Fibroblast of pulmonary artery (primary cell): ENCODE measurements at regions not wholly inside any gene's neighbourhood (a gene's known extent, or its start where the extent isn't known, plus 50 kb on each side); places are given as distances from the start of the nearest gene placed in this dataset.

Experiments used
- DNase-seq: peaks from one replicate; pipeline ENCODE4 v3.0.0-alpha.2; 2010; ENCODE audit warnings: low read depth
- H3K4me3 ChIP-seq: replicated peaks from 2 replicates; pipeline ENCODE4 v1.5.1; 2011; ENCODE audit warnings: low read depth, mild to moderate bottlenecking, control low read depth, low read length, moderate library complexity
- TF ChIP-seq, protein P1 (sequence below): IDR thresholded peaks from 2 replicates; pipeline ENCODE4 v1.5.1; 2011; ENCODE audit warnings: mild to moderate bottlenecking, control low read depth, low read length, inconsistent platforms; ENCODE audit errors: missing control alignments

DNA sequence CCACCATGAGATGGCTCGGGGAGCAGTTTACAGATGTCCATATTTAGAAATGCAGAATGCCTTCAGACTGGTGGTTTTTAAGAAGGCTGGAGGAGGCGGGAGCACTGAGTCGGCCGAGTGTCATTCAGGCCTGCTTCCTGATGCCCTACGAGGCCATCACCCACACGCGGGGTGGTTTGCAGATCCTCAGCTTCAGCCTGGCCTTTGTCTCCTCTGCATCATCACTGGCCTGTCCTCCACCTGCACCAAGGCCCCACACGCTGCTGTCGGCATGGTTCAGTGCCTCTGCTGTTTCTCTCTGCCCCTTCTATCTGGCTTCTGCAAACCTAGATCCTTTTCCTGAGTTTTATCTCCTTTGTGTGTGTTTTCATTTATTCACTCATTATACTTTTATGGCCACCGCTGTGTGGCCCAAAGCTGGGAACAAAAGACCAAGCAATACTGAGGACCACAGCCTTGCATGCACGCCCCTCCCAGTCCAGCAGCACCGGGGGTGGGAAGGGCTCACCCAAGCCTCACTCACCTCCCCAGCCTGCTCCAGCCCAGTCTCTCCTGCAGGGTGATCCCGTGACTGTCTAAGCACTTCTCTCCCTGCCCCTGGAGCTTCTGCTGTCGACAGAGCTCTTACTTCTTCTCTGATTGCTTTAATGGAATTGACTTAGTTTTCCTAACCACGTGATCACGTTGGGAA is 240.8 kb downstream of the TEX29 start:
- TF ChIP-seq, protein P1, sequence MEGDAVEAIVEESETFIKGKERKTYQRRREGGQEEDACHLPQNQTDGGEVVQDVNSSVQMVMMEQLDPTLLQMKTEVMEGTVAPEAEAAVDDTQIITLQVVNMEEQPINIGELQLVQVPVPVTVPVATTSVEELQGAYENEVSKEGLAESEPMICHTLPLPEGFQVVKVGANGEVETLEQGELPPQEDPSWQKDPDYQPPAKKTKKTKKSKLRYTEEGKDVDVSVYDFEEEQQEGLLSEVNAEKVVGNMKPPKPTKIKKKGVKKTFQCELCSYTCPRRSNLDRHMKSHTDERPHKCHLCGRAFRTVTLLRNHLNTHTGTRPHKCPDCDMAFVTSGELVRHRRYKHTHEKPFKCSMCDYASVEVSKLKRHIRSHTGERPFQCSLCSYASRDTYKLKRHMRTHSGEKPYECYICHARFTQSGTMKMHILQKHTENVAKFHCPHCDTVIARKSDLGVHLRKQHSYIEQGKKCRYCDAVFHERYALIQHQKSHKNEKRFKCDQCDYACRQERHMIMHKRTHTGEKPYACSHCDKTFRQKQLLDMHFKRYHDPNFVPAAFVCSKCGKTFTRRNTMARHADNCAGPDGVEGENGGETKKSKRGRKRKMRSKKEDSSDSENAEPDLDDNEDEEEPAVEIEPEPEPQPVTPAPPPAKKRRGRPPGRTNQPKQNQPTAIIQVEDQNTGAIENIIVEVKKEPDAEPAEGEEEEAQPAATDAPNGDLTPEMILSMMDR, result no peak
- H3K4me3 ChIP-seq, result no peak overlapping the region
- DNase-seq, result no peak

DNA sequence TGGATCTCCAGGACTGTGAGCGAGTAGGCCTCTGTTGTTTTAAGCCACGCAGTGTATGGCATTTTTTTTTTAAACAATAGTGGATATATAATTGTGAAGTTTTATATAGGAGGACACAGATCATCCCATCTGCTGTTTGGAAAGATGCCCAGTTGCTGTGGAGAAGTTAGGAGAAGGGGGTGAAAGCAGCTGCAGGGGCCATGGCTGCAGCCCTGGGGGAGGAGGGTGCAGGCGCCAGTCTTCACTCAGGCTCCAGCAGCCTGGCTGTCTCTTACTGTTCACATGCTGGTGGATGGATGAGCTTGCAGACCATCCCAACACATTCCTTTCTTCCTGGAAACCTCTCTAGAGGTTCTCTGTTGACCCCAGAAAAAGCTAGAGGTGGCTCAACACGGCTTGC is 242.3 kb downstream of the TEX29 start:
- TF ChIP-seq, protein P1, result no peak
- DNase-seq, result no peak
- no peak overlapping the region for H3K4me3 ChIP-seq

DNA sequence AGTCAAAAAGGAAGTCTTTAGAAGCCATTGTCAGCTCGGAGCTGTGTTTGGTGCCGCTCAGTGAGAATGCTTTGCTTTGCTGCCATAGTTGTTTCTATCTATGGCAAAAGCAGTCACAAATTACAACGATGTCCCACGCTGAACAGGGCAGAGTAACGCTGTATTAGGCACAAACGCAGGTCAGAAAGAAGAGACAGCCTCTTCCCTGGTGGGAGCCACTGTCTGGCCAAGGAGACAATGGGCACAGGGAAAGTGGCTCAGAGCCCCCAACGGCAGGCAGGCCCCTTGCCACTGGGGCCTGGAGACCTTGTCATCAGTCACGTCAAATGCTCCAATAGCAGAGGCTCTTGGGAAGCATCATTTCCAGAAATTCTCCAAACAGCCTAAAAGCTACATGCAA is 244.2 kb downstream of the TEX29 start:
- H3K4me3 ChIP-seq, result no peak overlapping the region
- no peak for DNase-seq
- TF ChIP-seq, protein P1, result no peak

DNA sequence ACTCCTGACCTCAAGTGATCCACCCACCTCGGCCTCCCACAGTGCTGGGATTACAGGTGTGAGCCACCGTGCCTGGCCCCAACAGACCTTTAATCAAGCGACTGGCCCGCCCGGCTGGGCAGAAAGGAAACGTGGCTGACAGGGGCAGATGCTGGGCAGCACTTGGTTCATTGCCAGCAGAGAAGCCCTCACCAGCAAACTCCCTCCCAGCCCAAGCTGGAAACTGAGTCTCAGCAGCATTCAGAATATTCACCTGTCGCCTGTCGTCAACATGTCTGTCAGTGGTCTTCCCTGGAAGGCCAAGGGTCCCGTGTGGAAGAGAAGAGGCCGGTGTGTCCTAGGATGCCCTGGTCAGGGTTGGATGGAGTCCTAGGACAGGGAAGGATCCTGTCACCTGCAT is 245.0 kb downstream of the TEX29 start:
- TF ChIP-seq, protein P1, result no peak
- no peak for DNase-seq
- no peak overlapping the region for H3K4me3 ChIP-seq

DNA sequence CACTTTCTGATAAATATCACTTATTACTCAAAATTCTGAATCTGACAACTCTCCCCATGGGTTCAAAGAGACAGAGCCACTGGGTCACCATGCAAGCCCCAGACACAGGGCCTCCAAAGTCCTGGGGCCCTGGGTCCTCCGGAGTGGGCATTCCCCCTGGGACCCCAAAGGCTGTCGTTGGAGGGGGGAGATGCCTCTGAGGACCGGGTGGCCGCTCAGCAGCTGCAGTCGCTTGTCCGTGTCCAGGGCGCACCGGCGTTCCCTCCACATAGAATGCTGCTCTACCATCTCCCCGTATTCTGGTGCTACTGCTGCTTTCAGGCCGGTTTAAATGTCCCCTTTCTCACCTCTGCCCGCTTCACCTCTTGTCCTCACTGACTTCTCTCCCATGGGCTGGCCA is 246.1 kb downstream of the TEX29 start:
- H3K4me3 ChIP-seq, result no peak overlapping the region
- TF ChIP-seq, protein P1, result no peak
- no peak for DNase-seq

- DNase-seq, result no peak
- TF ChIP-seq, protein P1, result no peak
- H3K4me3 ChIP-seq, result no peak overlapping the region
These were observed 247.2 kb downstream of the TEX29 start for GRCh38 chr13:111567637-111568036.

GRCh38 chr13:111568290-111568689 is 247.8 kb downstream of the TEX29 start:
- TF ChIP-seq, protein P1, result no peak
- no peak overlapping the region for H3K4me3 ChIP-seq
- DNase-seq, result no peak
